ENCODE measurements at regions not wholly inside any gene's neighbourhood (a gene's known extent, or its start where the extent isn't known, plus 50 kb on each side); places are given as distances from the start of the nearest gene placed in this dataset.

DNA sequence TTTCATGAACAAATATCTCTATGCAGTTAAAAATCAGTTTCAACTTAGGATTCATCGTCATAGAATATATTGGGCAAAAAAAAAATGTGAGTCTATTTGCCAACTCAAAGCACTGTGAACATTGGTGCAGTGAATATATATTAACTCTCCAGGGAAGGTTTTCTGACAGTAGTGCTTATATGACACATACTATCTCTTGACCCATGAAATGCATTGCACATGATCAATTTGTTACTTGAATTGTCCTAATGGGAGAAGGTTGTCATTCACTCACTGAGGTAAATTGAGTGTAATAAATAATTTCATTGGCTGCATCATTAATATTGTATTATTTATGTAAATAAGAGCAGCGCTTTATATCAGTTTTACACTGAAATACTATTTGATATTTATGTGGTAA lies 2458.5 kb downstream of the ARAP2 start:
- TF ChIP-seq ELF1 (IDR thresholded peaks at IDR 0.05; ENCODE audit: borderline replicate concordance, low read depth) (no peak), ZFX (IDR thresholded peaks at IDR 0.05) (no peak), EZH2 (IDR thresholded peaks at IDR 0.05) (no peak), TCF7L2 (IDR thresholded peaks at IDR 0.05; ENCODE audit: borderline replicate concordance, extremely low read depth, insufficient read depth, insufficient read length) (no peak), EZH2phosphoT487 (IDR thresholded peaks at IDR 0.05; ENCODE audit: borderline replicate concordance) (no peak), POLR2A (IDR thresholded peaks at IDR 0.05; ENCODE audit: borderline replicate concordance, extremely low read depth, insufficient read depth, insufficient read length) (no peak), RAD21 (IDR thresholded peaks at IDR 0.05; ENCODE audit: low read depth) (no peak), CBX3 (IDR thresholded peaks at IDR 0.05; ENCODE audit: low read depth) (no peak), YY1 (IDR thresholded peaks at IDR 0.05; ENCODE audit: extremely low read depth, insufficient replicate concordance, low read depth, low read length) (no peak), SIN3A (IDR thresholded peaks at IDR 0.05; ENCODE audit: low read depth) (no peak)
- TF ChIP-seq, protein P1, sequence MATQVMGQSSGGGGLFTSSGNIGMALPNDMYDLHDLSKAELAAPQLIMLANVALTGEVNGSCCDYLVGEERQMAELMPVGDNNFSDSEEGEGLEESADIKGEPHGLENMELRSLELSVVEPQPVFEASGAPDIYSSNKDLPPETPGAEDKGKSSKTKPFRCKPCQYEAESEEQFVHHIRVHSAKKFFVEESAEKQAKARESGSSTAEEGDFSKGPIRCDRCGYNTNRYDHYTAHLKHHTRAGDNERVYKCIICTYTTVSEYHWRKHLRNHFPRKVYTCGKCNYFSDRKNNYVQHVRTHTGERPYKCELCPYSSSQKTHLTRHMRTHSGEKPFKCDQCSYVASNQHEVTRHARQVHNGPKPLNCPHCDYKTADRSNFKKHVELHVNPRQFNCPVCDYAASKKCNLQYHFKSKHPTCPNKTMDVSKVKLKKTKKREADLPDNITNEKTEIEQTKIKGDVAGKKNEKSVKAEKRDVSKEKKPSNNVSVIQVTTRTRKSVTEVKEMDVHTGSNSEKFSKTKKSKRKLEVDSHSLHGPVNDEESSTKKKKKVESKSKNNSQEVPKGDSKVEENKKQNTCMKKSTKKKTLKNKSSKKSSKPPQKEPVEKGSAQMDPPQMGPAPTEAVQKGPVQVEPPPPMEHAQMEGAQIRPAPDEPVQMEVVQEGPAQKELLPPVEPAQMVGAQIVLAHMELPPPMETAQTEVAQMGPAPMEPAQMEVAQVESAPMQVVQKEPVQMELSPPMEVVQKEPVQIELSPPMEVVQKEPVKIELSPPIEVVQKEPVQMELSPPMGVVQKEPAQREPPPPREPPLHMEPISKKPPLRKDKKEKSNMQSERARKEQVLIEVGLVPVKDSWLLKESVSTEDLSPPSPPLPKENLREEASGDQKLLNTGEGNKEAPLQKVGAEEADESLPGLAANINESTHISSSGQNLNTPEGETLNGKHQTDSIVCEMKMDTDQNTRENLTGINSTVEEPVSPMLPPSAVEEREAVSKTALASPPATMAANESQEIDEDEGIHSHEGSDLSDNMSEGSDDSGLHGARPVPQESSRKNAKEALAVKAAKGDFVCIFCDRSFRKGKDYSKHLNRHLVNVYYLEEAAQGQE (IDR thresholded peaks at IDR 0.05; ENCODE audit: low read depth): no peak
- TF ChIP-seq, protein P2, sequence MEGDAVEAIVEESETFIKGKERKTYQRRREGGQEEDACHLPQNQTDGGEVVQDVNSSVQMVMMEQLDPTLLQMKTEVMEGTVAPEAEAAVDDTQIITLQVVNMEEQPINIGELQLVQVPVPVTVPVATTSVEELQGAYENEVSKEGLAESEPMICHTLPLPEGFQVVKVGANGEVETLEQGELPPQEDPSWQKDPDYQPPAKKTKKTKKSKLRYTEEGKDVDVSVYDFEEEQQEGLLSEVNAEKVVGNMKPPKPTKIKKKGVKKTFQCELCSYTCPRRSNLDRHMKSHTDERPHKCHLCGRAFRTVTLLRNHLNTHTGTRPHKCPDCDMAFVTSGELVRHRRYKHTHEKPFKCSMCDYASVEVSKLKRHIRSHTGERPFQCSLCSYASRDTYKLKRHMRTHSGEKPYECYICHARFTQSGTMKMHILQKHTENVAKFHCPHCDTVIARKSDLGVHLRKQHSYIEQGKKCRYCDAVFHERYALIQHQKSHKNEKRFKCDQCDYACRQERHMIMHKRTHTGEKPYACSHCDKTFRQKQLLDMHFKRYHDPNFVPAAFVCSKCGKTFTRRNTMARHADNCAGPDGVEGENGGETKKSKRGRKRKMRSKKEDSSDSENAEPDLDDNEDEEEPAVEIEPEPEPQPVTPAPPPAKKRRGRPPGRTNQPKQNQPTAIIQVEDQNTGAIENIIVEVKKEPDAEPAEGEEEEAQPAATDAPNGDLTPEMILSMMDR (IDR thresholded peaks at IDR 0.05 in 2 of 3, conservative IDR thresholded peaks at IDR 0.05 in 1 of 3; ENCODE audit: borderline replicate concordance in 1 of 3, insufficient read depth in 1 of 3, low read depth in 2 of 3, low read length in 2 of 3): no peak
- TF ChIP-seq, protein P3, sequence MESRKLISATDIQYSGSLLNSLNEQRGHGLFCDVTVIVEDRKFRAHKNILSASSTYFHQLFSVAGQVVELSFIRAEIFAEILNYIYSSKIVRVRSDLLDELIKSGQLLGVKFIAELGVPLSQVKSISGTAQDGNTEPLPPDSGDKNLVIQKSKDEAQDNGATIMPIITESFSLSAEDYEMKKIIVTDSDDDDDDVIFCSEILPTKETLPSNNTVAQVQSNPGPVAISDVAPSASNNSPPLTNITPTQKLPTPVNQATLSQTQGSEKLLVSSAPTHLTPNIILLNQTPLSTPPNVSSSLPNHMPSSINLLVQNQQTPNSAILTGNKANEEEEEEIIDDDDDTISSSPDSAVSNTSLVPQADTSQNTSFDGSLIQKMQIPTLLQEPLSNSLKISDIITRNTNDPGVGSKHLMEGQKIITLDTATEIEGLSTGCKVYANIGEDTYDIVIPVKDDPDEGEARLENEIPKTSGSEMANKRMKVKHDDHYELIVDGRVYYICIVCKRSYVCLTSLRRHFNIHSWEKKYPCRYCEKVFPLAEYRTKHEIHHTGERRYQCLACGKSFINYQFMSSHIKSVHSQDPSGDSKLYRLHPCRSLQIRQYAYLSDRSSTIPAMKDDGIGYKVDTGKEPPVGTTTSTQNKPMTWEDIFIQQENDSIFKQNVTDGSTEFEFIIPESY (IDR thresholded peaks at IDR 0.05; ENCODE audit: extremely low read depth, insufficient replicate concordance, low read length): no peak

All from HCT116 (cell line).